Testis (tissue), 2 donors: ENCODE measurements at regions not wholly inside any gene's neighbourhood (a gene's known extent, or its start where the extent isn't known, plus 50 kb on each side); places are given as distances from the start of the nearest gene placed in this dataset.

Experiments used
- DNase-seq: peaks from one replicate; pipeline ENCODE4 v3.0.0-alpha.2; 2019
- H3K27ac ChIP-seq, 2 donors: fragments of 200-600 bp; sonication (generic); one replicate each; pipeline ENCODE4 v1.5.1; 2019
- H3K27me3 ChIP-seq: fragments of 200-600 bp; sonication (generic); one replicate; pipeline ENCODE4 v1.5.1; 2019
- H3K36me3 ChIP-seq: fragments of 200-600 bp; sonication (generic); one replicate; pipeline ENCODE4 v1.5.1; 2017; ENCODE audit warnings: low read depth; ENCODE audit errors: missing control alignments
- H3K4me1 ChIP-seq: fragments of 200-600 bp; sonication (generic); one replicate; pipeline ENCODE4 v1.5.1; 2019
- H3K4me3 ChIP-seq, 2 donors: fragments of 200-600 bp; sonication (generic); one replicate each; pipeline ENCODE4 v1.5.1; 2017 to 2019
- H3K9me3 ChIP-seq: fragments of 200-600 bp; sonication (generic); one replicate; pipeline ENCODE4 v1.5.1; 2017
- POLR2A ChIP-seq: fragments of 450-650 bp; IDR thresholded peaks from one replicate; pipeline ENCODE4 v1.6.1; 2017; ENCODE audit warnings: antibody characterized with exemption, mild to moderate bottlenecking, moderate library complexity
- WGBS, 2 donors: methylation state at CpG; one replicate each; pipeline ENCODE4 v1.1.5; 2018; 5-methylcytosine and 5-hydroxymethylcytosine counted together
- intact Hi-C: fragments of 100-400 bp; cut with DNase I; formaldehyde crosslinking; loops from one replicate; pipeline ENCODE4 v1.15.1; 2023; ENCODE audit warnings: low total_unique reads
- TF ChIP-seq, protein P1 (sequence below), 3 experiments: fragments of 450-650 bp in 2 of 3; fragments of 200-600 bp in 1 of 3; sonication (generic) in 1 of 3; IDR thresholded peaks; one replicate each; pipeline ENCODE4 v1.5.1; 2016 to 2019; ENCODE audit warnings: antibody characterized with exemption in 3 of 3, mild to moderate bottlenecking in 2 of 3, moderate library complexity in 1 of 3

DNA sequence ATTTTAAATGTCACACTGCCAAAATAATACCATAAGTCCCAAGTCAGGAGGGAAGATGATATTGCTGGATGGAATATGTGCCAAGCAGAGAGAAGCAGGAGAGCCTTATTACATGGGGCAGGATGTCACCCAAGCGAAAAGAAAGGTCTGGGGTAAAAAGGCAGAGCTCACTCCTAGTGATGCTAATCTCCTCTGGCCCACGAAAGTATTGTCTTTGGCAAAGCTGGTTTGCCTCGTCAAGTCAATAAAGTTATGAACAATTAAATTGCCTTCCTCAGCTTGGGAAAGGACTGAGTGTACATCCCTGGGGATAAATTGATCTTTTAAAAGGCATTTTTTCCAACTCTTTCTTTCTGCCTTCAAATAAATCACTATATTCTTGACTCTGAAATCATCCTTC is 220.6 kb downstream of the DMAC1 start:
- H3K4me1 ChIP-seq: no peaks in the 10 kb centered on the region
- intact Hi-C loops: no loop called here
- H3K27ac ChIP-seq: no peak overlapping the region
- no peak for DNase-seq
- H3K36me3 ChIP-seq: no peaks in the 10 kb centered on the region
- H3K9me3 ChIP-seq: no peaks in the 10 kb centered on the region
- 54 to 58% methylated on average over 3 of the region's 3 CpGs for WGBS, 2 donors
- no peak overlapping the region for H3K4me3 ChIP-seq
- H3K27me3 ChIP-seq: no peaks in the 10 kb centered on the region
- TF ChIP-seq POLR2A: no peak
- TF ChIP-seq, protein P1, sequence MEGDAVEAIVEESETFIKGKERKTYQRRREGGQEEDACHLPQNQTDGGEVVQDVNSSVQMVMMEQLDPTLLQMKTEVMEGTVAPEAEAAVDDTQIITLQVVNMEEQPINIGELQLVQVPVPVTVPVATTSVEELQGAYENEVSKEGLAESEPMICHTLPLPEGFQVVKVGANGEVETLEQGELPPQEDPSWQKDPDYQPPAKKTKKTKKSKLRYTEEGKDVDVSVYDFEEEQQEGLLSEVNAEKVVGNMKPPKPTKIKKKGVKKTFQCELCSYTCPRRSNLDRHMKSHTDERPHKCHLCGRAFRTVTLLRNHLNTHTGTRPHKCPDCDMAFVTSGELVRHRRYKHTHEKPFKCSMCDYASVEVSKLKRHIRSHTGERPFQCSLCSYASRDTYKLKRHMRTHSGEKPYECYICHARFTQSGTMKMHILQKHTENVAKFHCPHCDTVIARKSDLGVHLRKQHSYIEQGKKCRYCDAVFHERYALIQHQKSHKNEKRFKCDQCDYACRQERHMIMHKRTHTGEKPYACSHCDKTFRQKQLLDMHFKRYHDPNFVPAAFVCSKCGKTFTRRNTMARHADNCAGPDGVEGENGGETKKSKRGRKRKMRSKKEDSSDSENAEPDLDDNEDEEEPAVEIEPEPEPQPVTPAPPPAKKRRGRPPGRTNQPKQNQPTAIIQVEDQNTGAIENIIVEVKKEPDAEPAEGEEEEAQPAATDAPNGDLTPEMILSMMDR (IDR thresholded peaks at IDR 0.05): no peak

DNA sequence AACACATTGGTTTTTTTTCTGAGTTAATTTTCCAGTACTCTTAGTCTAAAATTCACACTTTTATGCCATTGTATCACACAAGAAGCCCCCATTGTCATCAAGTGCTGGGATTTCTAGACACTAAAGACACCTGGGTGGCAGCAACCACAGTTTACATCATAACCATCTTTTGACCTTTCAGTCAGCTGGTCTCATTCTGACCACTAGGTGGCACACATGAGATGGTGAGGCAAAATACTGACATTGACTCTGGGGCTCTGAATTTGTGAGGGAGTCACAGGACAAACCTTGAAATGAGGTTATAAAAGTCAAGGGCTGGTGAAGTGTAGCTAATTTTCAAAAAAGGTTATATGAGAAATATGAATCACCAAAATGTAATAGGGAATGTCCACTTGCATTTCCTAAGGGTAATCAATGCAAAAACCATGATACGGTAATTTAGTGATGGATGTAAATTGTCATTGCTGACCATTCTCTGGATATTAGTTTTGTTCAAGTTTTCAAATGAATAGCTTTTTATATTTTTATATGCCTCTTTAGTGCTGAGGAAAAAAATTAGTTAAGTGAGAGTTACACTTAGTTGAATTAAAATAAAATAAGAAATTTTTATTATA is 229.4 kb downstream of the DMAC1 start:
- Histone ChIP-seq H3K27me3 (no peaks in the 10 kb centered on the region), H3K4me3 (no peak overlapping the region), H3K27ac (no peak overlapping the region), H3K9me3 (no peaks in the 10 kb centered on the region), H3K36me3 (no peaks in the 10 kb centered on the region), H3K4me1 (no peaks in the 10 kb centered on the region)
- TF ChIP-seq POLR2A: no peak
- TF ChIP-seq, protein P1 (IDR thresholded peaks at IDR 0.05): peak; percentile 66 to 83 (median 73)
- 94 to 100% methylated on average over 1 of the region's 1 CpG for WGBS, 2 donors
- DNase-seq: peak; percentile 85
- intact Hi-C loops: no loop called here

DNA sequence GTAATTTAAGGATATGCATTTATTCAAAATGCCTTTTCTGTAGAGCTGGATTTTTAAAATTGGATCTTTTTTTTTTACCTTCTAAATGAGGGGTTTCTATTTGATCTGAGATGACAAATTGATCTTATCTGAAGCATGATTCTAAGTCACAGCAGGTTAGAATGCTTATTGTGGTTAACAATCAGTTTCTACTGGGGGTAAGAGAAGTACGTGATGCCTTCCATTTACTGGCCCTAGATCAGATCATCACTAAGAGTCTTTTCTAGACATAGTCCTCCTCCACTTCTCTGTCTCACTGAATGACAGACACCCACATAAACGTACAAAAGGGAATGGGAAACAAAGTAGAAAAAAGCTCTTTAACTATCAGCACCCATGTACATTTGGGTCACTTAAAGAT is 231.9 kb downstream of the DMAC1 start:
- no peak overlapping the region for H3K4me3 ChIP-seq
- TF ChIP-seq, protein P1 (IDR thresholded peaks at IDR 0.05): no peak
- no peak for TF ChIP-seq POLR2A
- H3K27ac ChIP-seq: no peak overlapping the region
- WGBS, 2 donors: 61 to 64% methylated on average over 2 of the region's 2 CpGs
- DNase-seq: no peak
- H3K27me3 ChIP-seq: no peaks in the 10 kb centered on the region
- H3K9me3 ChIP-seq: no peaks in the 10 kb centered on the region
- no peaks in the 10 kb centered on the region for H3K4me1 ChIP-seq
- intact Hi-C loops: no loop called here
- no peaks in the 10 kb centered on the region for H3K36me3 ChIP-seq

GRCh38 chr9:7561527-7562080 is 238.0 kb downstream of the DMAC1 start:
- intact Hi-C loops: no loop called here
- Histone ChIP-seq H3K4me3 (no peak overlapping the region), H3K9me3 (no peaks in the 10 kb centered on the region), H3K27me3 (no peaks in the 10 kb centered on the region), H3K27ac (peak overlapping the region in 1 of 2 donors; percentile 26), H3K36me3 (no peaks in the 10 kb centered on the region), H3K4me1 (no peaks in the 10 kb centered on the region)
- DNase-seq: peak; percentile 22
- WGBS, 2 donors: 47 to 58% methylated on average over 6 of the region's 6 CpGs
- TF ChIP-seq POLR2A: no peak
- TF ChIP-seq, protein P1 (IDR thresholded peaks at IDR 0.05): no peak
